ENCODE measurements at regions not wholly inside any gene's neighbourhood (a gene's known extent, or its start where the extent isn't known, plus 50 kb on each side); places are given as distances from the start of the nearest gene placed in this dataset.

- Histone ChIP-seq H3K4ac (ENCODE audit: low read depth in 1 of 2, low read length in 2 of 2) (no peak overlapping the region), H3K4me2 (ENCODE audit: low read length, poor library complexity, severe bottlenecking) (no peak overlapping the region), H3K18ac (ENCODE audit: low read depth in 1 of 2, low read length in 2 of 2) (peak overlapping the region in 1 of 2 experiments; percentile 44), H2BK5ac (ENCODE audit: low read depth, low read length, poor library complexity, severe bottlenecking) (no peak overlapping the region), H4K8ac (ENCODE audit: low read length) (peak overlapping the region; percentile 0), H3K27ac (ENCODE audit: low read length, poor library complexity, severe bottlenecking) (no peak overlapping the region), H3K9ac (ENCODE audit: low read length) (no peak overlapping the region), H2AFZ (ENCODE audit: low read depth, low read length) (no peak overlapping the region), H2BK120ac (ENCODE audit: low read depth, low read length) (no peak overlapping the region), H3K9me3 (ENCODE audit: control insufficient read depth, low read length) (no peaks in the 10 kb centered on the region), H3K27me3 (ENCODE audit: control insufficient read depth in 1 of 2, insufficient read depth in 1 of 2, low read length in 2 of 2) (no peaks in the 10 kb centered on the region), H3K79me1 (replicated peaks; ENCODE audit: low read length, poor library complexity, severe bottlenecking) (no peaks in the 10 kb centered on the region), H3K4me3 (ENCODE audit: insufficient read depth in 1 of 2, low read depth in 1 of 2, low read length in 2 of 2) (no peak overlapping the region), H2AK5ac (ENCODE audit: low read length, severe bottlenecking) (no peak overlapping the region), H3K36me3 (ENCODE audit: control insufficient read depth in 1 of 2, insufficient read depth in 2 of 2, low read depth in 1 of 2, low read length in 2 of 2) (no peaks in the 10 kb centered on the region), H3K14ac (ENCODE audit: low read length in 2 of 2) (no peak overlapping the region), H2BK12ac (ENCODE audit: low read length in 2 of 2) (peak overlapping the region in 1 of 2 experiments; percentile 0), H3K23ac (ENCODE audit: low read length in 2 of 2) (no peak overlapping the region), H3K4me1 (ENCODE audit: control insufficient read depth, insufficient read depth, low read depth, low read length) (peaks cover 11% of the 10 kb centered on the region), H2BK15ac (ENCODE audit: low read depth, poor library complexity, severe bottlenecking) (no peak overlapping the region), H4K91ac (ENCODE audit: low read length) (no peak overlapping the region)
- DNase-seq, result peak; percentile 99
- no CpG with 5 or more reads among the region's 1 CpG for WGBS
These were observed 416.5 kb downstream of the MEIS1 start for GRCh38 chr2:66851449-66851872.

- Histone ChIP-seq H3K79me1 (replicated peaks; ENCODE audit: low read length, poor library complexity, severe bottlenecking) (no peaks in the 10 kb centered on the region), H2BK12ac (ENCODE audit: low read length in 2 of 2) (peak overlapping the region; percentile 9 to 33), H4K91ac (ENCODE audit: low read length) (peak overlapping the region; percentile 57), H2AK5ac (ENCODE audit: low read length, severe bottlenecking) (peak overlapping the region; percentile 16), H3K27me3 (ENCODE audit: control insufficient read depth in 1 of 2, insufficient read depth in 1 of 2, low read length in 2 of 2) (no peaks in the 10 kb centered on the region), H3K14ac (ENCODE audit: low read length in 2 of 2) (no peak overlapping the region), H3K4ac (ENCODE audit: low read depth in 1 of 2, low read length in 2 of 2) (no peak overlapping the region), H3K23ac (ENCODE audit: low read length in 2 of 2) (no peak overlapping the region), H2AFZ (ENCODE audit: low read depth, low read length) (no peak overlapping the region), H3K9me3 (ENCODE audit: control insufficient read depth, low read length) (no peaks in the 10 kb centered on the region), H4K8ac (ENCODE audit: low read length) (peak overlapping the region; percentile 10), H3K4me3 (ENCODE audit: insufficient read depth in 1 of 2, low read depth in 1 of 2, low read length in 2 of 2) (no peak overlapping the region), H3K36me3 (ENCODE audit: control insufficient read depth in 1 of 2, insufficient read depth in 2 of 2, low read depth in 1 of 2, low read length in 2 of 2) (no peaks in the 10 kb centered on the region), H3K18ac (ENCODE audit: low read depth in 1 of 2, low read length in 2 of 2) (peak overlapping the region; percentile 16 to 69), H2BK120ac (ENCODE audit: low read depth, low read length) (no peak overlapping the region), H3K9ac (ENCODE audit: low read length) (no peak overlapping the region), H3K27ac (ENCODE audit: low read length, poor library complexity, severe bottlenecking) (no peak overlapping the region), H2BK15ac (ENCODE audit: low read depth, poor library complexity, severe bottlenecking) (no peak overlapping the region), H2BK5ac (ENCODE audit: low read depth, low read length, poor library complexity, severe bottlenecking) (no peak overlapping the region), H3K4me1 (ENCODE audit: control insufficient read depth, insufficient read depth, low read depth, low read length) (peaks cover 5% of the 10 kb centered on the region), H3K4me2 (ENCODE audit: low read length, poor library complexity, severe bottlenecking) (no peak overlapping the region)
- WGBS, result 68% methylated on average over 3 of the region's 6 CpGs
- DNase-seq, result no peak
These were observed 418.0 kb downstream of the MEIS1 start for GRCh38 chr2:66852953-66853352.

GRCh38 chr2:66853585-66853984 lies 418.7 kb downstream of the MEIS1 start:
- Histone ChIP-seq H2BK12ac (ENCODE audit: low read length in 2 of 2) (peak overlapping the region in 1 of 2 experiments; percentile 59), H3K18ac (ENCODE audit: low read depth in 1 of 2, low read length in 2 of 2) (peak overlapping the region in 1 of 2 experiments; percentile 74), H3K36me3 (ENCODE audit: control insufficient read depth in 1 of 2, insufficient read depth in 2 of 2, low read depth in 1 of 2, low read length in 2 of 2) (no peaks in the 10 kb centered on the region), H3K9ac (ENCODE audit: low read length) (peak overlapping the region; percentile 58), H3K79me1 (replicated peaks; ENCODE audit: low read length, poor library complexity, severe bottlenecking) (no peaks in the 10 kb centered on the region), H3K4me2 (ENCODE audit: low read length, poor library complexity, severe bottlenecking) (no peak overlapping the region), H3K27ac (ENCODE audit: low read length, poor library complexity, severe bottlenecking) (no peak overlapping the region), H3K4ac (ENCODE audit: low read depth in 1 of 2, low read length in 2 of 2) (peak overlapping the region in 1 of 2 experiments; percentile 34), H2BK120ac (ENCODE audit: low read depth, low read length) (no peak overlapping the region), H3K9me3 (ENCODE audit: control insufficient read depth, low read length) (no peaks in the 10 kb centered on the region), H4K8ac (ENCODE audit: low read length) (no peak overlapping the region), H3K14ac (ENCODE audit: low read length in 2 of 2) (no peak overlapping the region), H3K27me3 (ENCODE audit: control insufficient read depth in 1 of 2, insufficient read depth in 1 of 2, low read length in 2 of 2) (no peaks in the 10 kb centered on the region), H3K4me1 (ENCODE audit: control insufficient read depth, insufficient read depth, low read depth, low read length) (peaks cover 5% of the 10 kb centered on the region), H2AFZ (ENCODE audit: low read depth, low read length) (no peak overlapping the region), H4K91ac (ENCODE audit: low read length) (no peak overlapping the region), H3K23ac (ENCODE audit: low read length in 2 of 2) (no peak overlapping the region), H2BK15ac (ENCODE audit: low read depth, poor library complexity, severe bottlenecking) (no peak overlapping the region), H2BK5ac (ENCODE audit: low read depth, low read length, poor library complexity, severe bottlenecking) (no peak overlapping the region), H2AK5ac (ENCODE audit: low read length, severe bottlenecking) (no peak overlapping the region), H3K4me3 (ENCODE audit: insufficient read depth in 1 of 2, low read depth in 1 of 2, low read length in 2 of 2) (peak overlapping the region in 1 of 2 experiments; percentile 53)
- 82% methylated on average over 5 of the region's 6 CpGs for WGBS
- DNase-seq, result no peak

- Histone ChIP-seq H3K4me2 (ENCODE audit: low read length, poor library complexity, severe bottlenecking) (no peak overlapping the region), H3K4me3 (ENCODE audit: insufficient read depth in 1 of 2, low read depth in 1 of 2, low read length in 2 of 2) (peak overlapping the region in 1 of 2 experiments; percentile 53), H3K14ac (ENCODE audit: low read length in 2 of 2) (peak overlapping the region in 1 of 2 experiments; percentile 48), H3K23ac (ENCODE audit: low read length in 2 of 2) (no peak overlapping the region), H3K9me3 (ENCODE audit: control insufficient read depth, low read length) (no peaks in the 10 kb centered on the region), H2AK5ac (ENCODE audit: low read length, severe bottlenecking) (no peak overlapping the region), H3K18ac (ENCODE audit: low read depth in 1 of 2, low read length in 2 of 2) (peak overlapping the region in 1 of 2 experiments; percentile 43), H2BK120ac (ENCODE audit: low read depth, low read length) (no peak overlapping the region), H4K8ac (ENCODE audit: low read length) (no peak overlapping the region), H2BK5ac (ENCODE audit: low read depth, low read length, poor library complexity, severe bottlenecking) (no peak overlapping the region), H3K9ac (ENCODE audit: low read length) (peak overlapping the region; percentile 58), H3K36me3 (ENCODE audit: control insufficient read depth in 1 of 2, insufficient read depth in 2 of 2, low read depth in 1 of 2, low read length in 2 of 2) (no peaks in the 10 kb centered on the region), H3K79me1 (replicated peaks; ENCODE audit: low read length, poor library complexity, severe bottlenecking) (no peaks in the 10 kb centered on the region), H3K27ac (ENCODE audit: low read length, poor library complexity, severe bottlenecking) (peak overlapping the region; percentile 38), H3K4ac (ENCODE audit: low read depth in 1 of 2, low read length in 2 of 2) (peak overlapping the region in 1 of 2 experiments; percentile 43), H2BK12ac (ENCODE audit: low read length in 2 of 2) (peak overlapping the region in 1 of 2 experiments; percentile 77), H3K4me1 (ENCODE audit: control insufficient read depth, insufficient read depth, low read depth, low read length) (peaks cover 5% of the 10 kb centered on the region), H3K27me3 (ENCODE audit: control insufficient read depth in 1 of 2, insufficient read depth in 1 of 2, low read length in 2 of 2) (no peaks in the 10 kb centered on the region), H2AFZ (ENCODE audit: low read depth, low read length) (peak overlapping the region; percentile 64), H2BK15ac (ENCODE audit: low read depth, poor library complexity, severe bottlenecking) (no peak overlapping the region), H4K91ac (ENCODE audit: low read length) (no peak overlapping the region)
- WGBS, result 68% methylated on average over 3 of the region's 3 CpGs
- DNase-seq, result no peak
These were observed 419.4 kb downstream of the MEIS1 start for GRCh38 chr2:66854298-66854697.

Data from mesenchymal stem cell (in vitro differentiated cells and primary cell).